ENCODE measurements at regions not wholly inside any gene's neighbourhood (a gene's known extent, or its start where the extent isn't known, plus 50 kb on each side); places are given as distances from the start of the nearest gene placed in this dataset.

GRCh38 chr2:223187256-223187655, 135.3 kb downstream of the KCNE4 start:
- POLR2A ChIA-PET: no interaction called here
- no peaks in the 10 kb centered on the region; a peak in 1 of 5 replicates for H3K36me3 ChIP-seq (replicated peaks in 1 of 2; ENCODE audit: control insufficient read depth in 1 of 2, insufficient read depth in 2 of 2, low read length in 2 of 2)
- TF ChIP-seq GTF2F1 (IDR thresholded peaks at IDR 0.05; ENCODE audit: low read length) (no peak), ZIK1 (CRISPR knock-in tag; IDR thresholded peaks at IDR 0.05; ENCODE audit: borderline replicate concordance, low read depth) (no peak), ZNF264 (CRISPR knock-in tag; IDR thresholded peaks at IDR 0.05) (no peak), ZFY (CRISPR knock-in tag; IDR thresholded peaks at IDR 0.05) (no peak), TRAFD1 (CRISPR knock-in tag; IDR thresholded peaks at IDR 0.05; ENCODE audit: borderline replicate concordance) (no peak), ZNF275 (CRISPR knock-in tag; IDR thresholded peaks at IDR 0.05; ENCODE audit: borderline replicate concordance) (no peak), MLX (CRISPR knock-in tag; IDR thresholded peaks at IDR 0.05) (no peak), ZNF740 (CRISPR knock-in tag; IDR thresholded peaks at IDR 0.05) (no peak), REXO4 (CRISPR knock-in tag; IDR thresholded peaks at IDR 0.05; ENCODE audit: borderline replicate concordance) (no peak), ASH2L (IDR thresholded peaks at IDR 0.05; ENCODE audit: insufficient read length, low read depth, low read length) (no peak), ZNF496 (CRISPR knock-in tag; IDR thresholded peaks at IDR 0.05; ENCODE audit: insufficient replicate concordance) (no peak), TSC22D2 (CRISPR knock-in tag; IDR thresholded peaks at IDR 0.05; ENCODE audit: borderline replicate concordance) (no peak), ZNF580 (CRISPR knock-in tag; IDR thresholded peaks at IDR 0.05; ENCODE audit: borderline replicate concordance, low read depth) (no peak), HMG20A (CRISPR knock-in tag; IDR thresholded peaks at IDR 0.05; ENCODE audit: borderline replicate concordance) (no peak), TFDP1 (CRISPR knock-in tag; IDR thresholded peaks at IDR 0.05; ENCODE audit: borderline replicate concordance) (no peak)
- in situ Hi-C loops (cut with HindIII; ENCODE audit: extremely low pct_ligation_motif_present, low pct_unique_long_range_greater_than_20kb) (no loop called here), intact Hi-C loops (cut with micrococcal nuclease; ENCODE audit: unreplicated experiment) (no loop called here)
- no peak overlapping the region for H2AFZ ChIP-seq (ENCODE audit: low read length)
- WGBS (ENCODE audit: low lambda C conversion rate): 2% methylated on average over 3 of the region's 3 CpGs
- no peaks in the 10 kb centered on the region; a peak in 1 of 5 replicates for H3K27me3 ChIP-seq (ENCODE audit: control insufficient read depth in 1 of 2, insufficient read depth in 2 of 2, low read length in 2 of 2)
- H3K9me3 ChIP-seq (ENCODE audit: low read length): no peaks in the 10 kb centered on the region
- no peak overlapping the region for H3K4me3 ChIP-seq (replicated peaks in 1 of 3; ENCODE audit: insufficient read depth in 1 of 3, low read depth in 2 of 3, low read length in 3 of 3)
- ATAC-seq (no peak), DNase-seq (ENCODE audit: low spot score) (no peak), FAIRE-seq (no peak)
- CTCF ChIA-PET (ENCODE audit: low intra/inter-chr PET ratio, low total read pairs): no interaction called here
- no peak overlapping the region for H3K4me2 ChIP-seq (ENCODE audit: low read depth, low read length)
- BruUV-seq (replicated peaks): no TSS peak
- H3K9ac ChIP-seq (ENCODE audit: insufficient read depth, low read depth, low read length): no peak overlapping the region
- no peaks in the 10 kb centered on the region for H3K79me2 ChIP-seq (ENCODE audit: insufficient read depth, low read length)
- no peak overlapping the region for H3K27ac ChIP-seq (ENCODE audit: extremely low read length, insufficient read depth, low read length)
- H4K20me1 ChIP-seq (ENCODE audit: insufficient read depth, low read length): no peaks in the 10 kb centered on the region
- H3K4me1 ChIP-seq (ENCODE audit: insufficient read depth, low read length): no peaks in the 10 kb centered on the region

Data from HepG2 (cell line).